ENCODE measurements at regions not wholly inside any gene's neighbourhood (a gene's known extent, or its start where the extent isn't known, plus 50 kb on each side); places are given as distances from the start of the nearest gene placed in this dataset.
A peak's percentile ranks its signal among the peaks of the same experiment; 100 is the strongest.

- Histone ChIP-seq H3K27ac (peak overlapping the region; percentile 84 to 88), H3K4me1 (peaks cover 71% of the 10 kb centered on the region), H3K4me3 (no peak overlapping the region), H3K9me3 (no peaks in the 10 kb centered on the region), H3K4me2 (peak overlapping the region; percentile 87)
- ChIA-PET CTCF (interaction anchor here (0.6 to 2.1 kb wide), 11 partner anchors 9 to 232 kb away, joined by 3 to 9 read pairs (median 4); no protein-coding TSS in a partner anchor), POLR2A (interaction anchor here (0.8 to 0.9 kb wide), 2 partner anchors 39 to 87 kb away, joined by 3 read pairs; no protein-coding TSS in a partner anchor)
- FAIRE-seq (no peak), DNase-seq (ENCODE audit: low read depth in 1 of 2, low spot score in 1 of 2) (peak in 1 of 2 experiments; percentile 79), ATAC-seq (peak; percentile 82 to 89)
- 7% methylated on average over 3 of the region's 3 CpGs for WGBS (ENCODE audit: missing lambda C conversion rate)
- TF ChIP-seq, protein P1, sequence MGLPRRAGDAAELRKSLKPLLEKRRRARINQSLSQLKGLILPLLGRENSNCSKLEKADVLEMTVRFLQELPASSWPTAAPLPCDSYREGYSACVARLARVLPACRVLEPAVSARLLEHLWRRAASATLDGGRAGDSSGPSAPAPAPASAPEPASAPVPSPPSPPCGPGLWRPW (IDR thresholded peaks at IDR 0.05), result no peak
- TF ChIP-seq, protein P2, sequence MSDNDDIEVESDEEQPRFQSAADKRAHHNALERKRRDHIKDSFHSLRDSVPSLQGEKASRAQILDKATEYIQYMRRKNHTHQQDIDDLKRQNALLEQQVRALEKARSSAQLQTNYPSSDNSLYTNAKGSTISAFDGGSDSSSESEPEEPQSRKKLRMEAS (IDR thresholded peaks at IDR 0.05), result peak; percentile 90
- TF ChIP-seq RARB (CRISPR knock-in tag; IDR thresholded peaks at IDR 0.05) (no peak), REST (IDR thresholded peaks at IDR 0.05) (no peak), HEYL (CRISPR knock-in tag; IDR thresholded peaks at IDR 0.05) (no peak), CHD2 (IDR thresholded peaks at IDR 0.05; ENCODE audit: low read length, partially characterized antibody) (no peak), RFX5 (IDR thresholded peaks at IDR 0.05) (no peak), FOXS1 (CRISPR knock-in tag; IDR thresholded peaks at IDR 0.05) (no peak; the same call in 1 of the 2 replicates), GATA3 (IDR thresholded peaks at IDR 0.05; ENCODE audit: borderline replicate concordance) (no peak), ZNF302 (CRISPR knock-in tag; IDR thresholded peaks at IDR 0.05) (no peak), MAFK (IDR thresholded peaks at IDR 0.05; ENCODE audit: partially characterized antibody) (no peak), ZC3H11A (IDR thresholded peaks at IDR 0.05) (no peak), EHF (CRISPR knock-in tag; IDR thresholded peaks at IDR 0.05) (0 out of 2 replicates have a peak, but pooled peaks have one; percentile 51), CEBPB (IDR thresholded peaks at IDR 0.05) (no peak), POLR2AphosphoS2 (conservative IDR thresholded peaks at IDR 0.05; ENCODE audit: low read length) (no peak), FOSB (CRISPR knock-in tag; IDR thresholded peaks at IDR 0.05) (0 out of 2 replicates have a peak, but pooled peaks have one; percentile 59), PHF8 (IDR thresholded peaks at IDR 0.05; ENCODE audit: borderline replicate concordance, low read depth) (no peak), TP53 (CRISPR knock-in tag; IDR thresholded peaks at IDR 0.05) (no peak), HOXB13 (CRISPR knock-in tag; IDR thresholded peaks at IDR 0.05; ENCODE audit: low read depth) (peak; percentile 61; the same call in 1 of the 2 replicates), RAD21 (conservative IDR thresholded peaks at IDR 0.05 in 1 of 2, IDR thresholded peaks at IDR 0.05 in 1 of 2) (0 out of 5 replicates have a peak, but pooled peaks of 1 of the 2 experiments have one; percentile 19), MAZ (IDR thresholded peaks at IDR 0.05; ENCODE audit: borderline replicate concordance, low read depth, low read length) (no peak), HOXA7 (CRISPR knock-in tag; IDR thresholded peaks at IDR 0.05) (0 out of 2 replicates have a peak, but pooled peaks have one; percentile 65)
- TF ChIP-seq, protein P3, sequence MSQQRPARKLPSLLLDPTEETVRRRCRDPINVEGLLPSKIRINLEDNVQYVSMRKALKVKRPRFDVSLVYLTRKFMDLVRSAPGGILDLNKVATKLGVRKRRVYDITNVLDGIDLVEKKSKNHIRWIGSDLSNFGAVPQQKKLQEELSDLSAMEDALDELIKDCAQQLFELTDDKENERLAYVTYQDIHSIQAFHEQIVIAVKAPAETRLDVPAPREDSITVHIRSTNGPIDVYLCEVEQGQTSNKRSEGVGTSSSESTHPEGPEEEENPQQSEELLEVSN (IDR thresholded peaks at IDR 0.05; ENCODE audit: borderline replicate concordance, low read depth), result 0 out of 2 replicates have a peak, but pooled peaks have one; percentile 35
Observed at GRCh38 chr9:73089304-73089985, 62.2 kb upstream of the ANXA1 start.

Measured in A549 (cell line).